Upper lobe of left lung (tissue), 4 donors: ENCODE measurements at regions not wholly inside any gene's neighbourhood (a gene's known extent, or its start where the extent isn't known, plus 50 kb on each side); places are given as distances from the start of the nearest gene placed in this dataset.

Source experiments
- CTCF ChIP-seq, 6 experiments: fragments of 450-650 bp in 4 of 6; fragments of 200-600 bp in 2 of 6; sonication (generic) in 2 of 6; IDR thresholded peaks; one replicate each; pipeline ENCODE4 v1.5.1; 2016 to 2019; ENCODE audit warnings: antibody characterized with exemption in 6 of 6
- EP300 ChIP-seq, 4 donors: sonication (generic); formaldehyde crosslinking; IDR thresholded peaks; one replicate each; pipeline ENCODE4 v1.5.1; 2017; ENCODE audit warnings: antibody characterized with exemption in 4 of 4, control low read depth in 2 of 4
- POLR2AphosphoS5 ChIP-seq, 2 donors: sonication (generic); formaldehyde crosslinking; IDR thresholded peaks; one replicate each; pipeline ENCODE4 v1.5.1; 2017; ENCODE audit warnings: antibody characterized with exemption in 2 of 2

DNA sequence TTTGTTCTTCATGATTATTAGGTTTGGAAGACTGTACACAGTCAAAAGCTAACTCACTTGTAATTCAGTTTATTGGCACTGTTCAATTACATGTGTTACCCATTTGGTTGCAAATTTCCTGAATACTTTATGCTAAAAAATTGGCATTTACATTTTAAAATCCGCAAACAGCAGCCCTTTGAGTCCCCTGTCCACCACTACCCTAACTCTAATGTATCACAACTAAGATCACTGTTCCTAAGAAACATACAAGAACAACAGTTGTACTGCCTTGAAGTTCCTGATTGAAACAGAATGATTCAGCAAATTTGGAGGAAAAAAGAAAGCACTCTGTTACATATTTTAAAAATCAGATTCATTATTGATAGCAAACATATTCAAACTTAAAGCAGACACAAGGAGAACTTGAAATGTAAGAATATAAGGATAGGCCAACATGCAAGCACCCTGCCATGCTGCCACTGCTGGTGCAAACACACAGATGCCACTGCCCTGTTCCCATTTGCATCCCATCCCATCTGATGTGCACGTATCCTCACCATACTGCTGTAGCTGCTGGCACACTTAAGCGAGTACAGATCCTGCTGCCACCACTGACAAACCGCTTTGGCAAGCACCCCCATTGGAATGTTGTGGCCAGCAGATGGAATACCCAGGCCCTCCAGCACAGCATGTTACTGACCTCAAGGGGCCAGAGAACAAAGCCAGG lies 343.4 kb downstream of the PPP1R2C start:
- TF ChIP-seq CTCF (IDR thresholded peaks at IDR 0.05): no peak
- TF ChIP-seq EP300 (IDR thresholded peaks at IDR 0.05): no peak
- TF ChIP-seq POLR2AphosphoS5 (IDR thresholded peaks at IDR 0.05): no peak
